ENCODE measurements at regions not wholly inside any gene's neighbourhood (a gene's known extent, or its start where the extent isn't known, plus 50 kb on each side); places are given as distances from the start of the nearest gene placed in this dataset.
A peak's percentile ranks its signal among the peaks of the same experiment; 100 is the strongest.

GRCh38 chr7:7100432-7100849 is 81.9 kb upstream of the C1GALT1 start:
- Histone ChIP-seq H3K9me3 (ENCODE audit: control insufficient read depth in 1 of 2, low read length in 2 of 2) (no peaks in the 10 kb centered on the region), H3K4me1 (ENCODE audit: control insufficient read depth in 1 of 2, insufficient read depth in 2 of 2, low read length in 2 of 2) (peaks cover 4 to 8% of the 10 kb centered on the region in 2 donors), H3K27me3 (ENCODE audit: control insufficient read depth in 1 of 2, insufficient read depth in 2 of 2, low read length in 2 of 2) (no peaks in the 10 kb centered on the region), H3K27ac (ENCODE audit: low read depth, low read length) (no peak overlapping the region), H3K36me3 (ENCODE audit: control insufficient read depth in 1 of 2, insufficient read depth in 2 of 2, low read length in 2 of 2) (no peaks in the 10 kb centered on the region), H3K4me3 (ENCODE audit: low read depth in 1 of 2, low read length in 2 of 2) (no peak overlapping the region), H3K9ac (ENCODE audit: low read depth in 1 of 2, low read length in 2 of 2) (no peak overlapping the region)

GRCh38 chr7:7102906-7103305 is 79.4 kb upstream of the C1GALT1 start:
- peak overlapping the region in 1 of 2 donors; percentile 31 for H3K9ac ChIP-seq (ENCODE audit: low read depth in 1 of 2, low read length in 2 of 2)
- H3K4me3 ChIP-seq (ENCODE audit: low read depth in 1 of 2, low read length in 2 of 2): peak overlapping the region in 1 of 2 donors; percentile 6

GRCh38 chr7:7103343-7104313 is 78.7 kb upstream of the C1GALT1 start:
- peak overlapping the region in 1 of 2 donors; percentile 31 for H3K9ac ChIP-seq (ENCODE audit: low read depth in 1 of 2, low read length in 2 of 2)
- H3K36me3 ChIP-seq (ENCODE audit: control insufficient read depth in 1 of 2, insufficient read depth in 2 of 2, low read length in 2 of 2): no peaks in the 10 kb centered on the region
- peak overlapping the region in 1 of 2 donors; percentile 6 for H3K4me3 ChIP-seq (ENCODE audit: low read depth in 1 of 2, low read length in 2 of 2)
- peaks cover 4 to 6% of the 10 kb centered on the region in 2 donors for H3K4me1 ChIP-seq (ENCODE audit: control insufficient read depth in 1 of 2, insufficient read depth in 2 of 2, low read length in 2 of 2)
- no peaks in the 10 kb centered on the region for H3K27me3 ChIP-seq (ENCODE audit: control insufficient read depth in 1 of 2, insufficient read depth in 2 of 2, low read length in 2 of 2)
- H3K9me3 ChIP-seq (ENCODE audit: control insufficient read depth in 1 of 2, low read length in 2 of 2): no peaks in the 10 kb centered on the region
- no peak overlapping the region for H3K27ac ChIP-seq (ENCODE audit: low read depth, low read length)

More at GRCh38 chr7:7102906-7103305, 79.4 kb upstream of the C1GALT1 start:
- no peaks in the 10 kb centered on the region for H3K27me3 ChIP-seq (ENCODE audit: control insufficient read depth in 1 of 2, insufficient read depth in 2 of 2, low read length in 2 of 2)
- H3K27ac ChIP-seq (ENCODE audit: low read depth, low read length): no peak overlapping the region
- no peaks in the 10 kb centered on the region for H3K9me3 ChIP-seq (ENCODE audit: control insufficient read depth in 1 of 2, low read length in 2 of 2)
- peaks cover 4 to 8% of the 10 kb centered on the region in 2 donors for H3K4me1 ChIP-seq (ENCODE audit: control insufficient read depth in 1 of 2, insufficient read depth in 2 of 2, low read length in 2 of 2)
- H3K36me3 ChIP-seq (ENCODE audit: control insufficient read depth in 1 of 2, insufficient read depth in 2 of 2, low read length in 2 of 2): no peaks in the 10 kb centered on the region

GRCh38 chr7:7104314-7104698 is 78.0 kb upstream of the C1GALT1 start:
- Histone ChIP-seq H3K4me3 (ENCODE audit: low read depth in 1 of 2, low read length in 2 of 2) (no peak overlapping the region), H3K4me1 (ENCODE audit: control insufficient read depth in 1 of 2, insufficient read depth in 2 of 2, low read length in 2 of 2) (peaks cover 2 to 4% of the 10 kb centered on the region in 2 donors), H3K27ac (ENCODE audit: low read depth, low read length) (no peak overlapping the region)

GRCh38 chr7:7104971-7105370 is 77.4 kb upstream of the C1GALT1 start:
- peaks cover 0 to 4% of the 10 kb centered on the region in 2 donors for H3K4me1 ChIP-seq (ENCODE audit: control insufficient read depth in 1 of 2, insufficient read depth in 2 of 2, low read length in 2 of 2)
- H3K36me3 ChIP-seq (ENCODE audit: control insufficient read depth in 1 of 2, insufficient read depth in 2 of 2, low read length in 2 of 2): no peaks in the 10 kb centered on the region
- H3K27ac ChIP-seq (ENCODE audit: low read depth, low read length): no peak overlapping the region
- H3K9me3 ChIP-seq (ENCODE audit: control insufficient read depth in 1 of 2, low read length in 2 of 2): peaks cover 0 to 8% of the 10 kb centered on the region in 2 donors
- no peaks in the 10 kb centered on the region for H3K27me3 ChIP-seq (ENCODE audit: control insufficient read depth in 1 of 2, insufficient read depth in 2 of 2, low read length in 2 of 2)
- no peak overlapping the region for H3K9ac ChIP-seq (ENCODE audit: low read depth in 1 of 2, low read length in 2 of 2)
- no peak overlapping the region for H3K4me3 ChIP-seq (ENCODE audit: low read depth in 1 of 2, low read length in 2 of 2)

More at GRCh38 chr7:7104314-7104698, 78.0 kb upstream of the C1GALT1 start:
- Histone ChIP-seq H3K9ac (ENCODE audit: low read depth in 1 of 2, low read length in 2 of 2) (no peak overlapping the region), H3K9me3 (ENCODE audit: control insufficient read depth in 1 of 2, low read length in 2 of 2) (peaks cover 0 to 7% of the 10 kb centered on the region in 2 donors), H3K27me3 (ENCODE audit: control insufficient read depth in 1 of 2, insufficient read depth in 2 of 2, low read length in 2 of 2) (no peaks in the 10 kb centered on the region), H3K36me3 (ENCODE audit: control insufficient read depth in 1 of 2, insufficient read depth in 2 of 2, low read length in 2 of 2) (no peaks in the 10 kb centered on the region)

- peaks cover 0 to 8% of the 10 kb centered on the region in 2 donors for H3K9me3 ChIP-seq (ENCODE audit: control insufficient read depth in 1 of 2, low read length in 2 of 2)
- H3K27ac ChIP-seq (ENCODE audit: low read depth, low read length): no peak overlapping the region
- H3K9ac ChIP-seq (ENCODE audit: low read depth in 1 of 2, low read length in 2 of 2): no peak overlapping the region
- no peaks in the 10 kb centered on the region for H3K36me3 ChIP-seq (ENCODE audit: control insufficient read depth in 1 of 2, insufficient read depth in 2 of 2, low read length in 2 of 2)
- H3K4me3 ChIP-seq (ENCODE audit: low read depth in 1 of 2, low read length in 2 of 2): no peak overlapping the region
- H3K27me3 ChIP-seq (ENCODE audit: control insufficient read depth in 1 of 2, insufficient read depth in 2 of 2, low read length in 2 of 2): no peaks in the 10 kb centered on the region
- H3K4me1 ChIP-seq (ENCODE audit: control insufficient read depth in 1 of 2, insufficient read depth in 2 of 2, low read length in 2 of 2): peaks cover 0 to 4% of the 10 kb centered on the region in 2 donors
Measured at GRCh38 chr7:7105800-7106582, 76.4 kb upstream of the C1GALT1 start.

- no peak overlapping the region for H3K9ac ChIP-seq (ENCODE audit: low read depth in 1 of 2, low read length in 2 of 2)
- no peak overlapping the region for H3K27ac ChIP-seq (ENCODE audit: low read depth, low read length)
- H3K36me3 ChIP-seq (ENCODE audit: control insufficient read depth in 1 of 2, insufficient read depth in 2 of 2, low read length in 2 of 2): no peaks in the 10 kb centered on the region
- no peaks in the 10 kb centered on the region for H3K4me1 ChIP-seq (ENCODE audit: control insufficient read depth in 1 of 2, insufficient read depth in 2 of 2, low read length in 2 of 2)
- H3K9me3 ChIP-seq (ENCODE audit: control insufficient read depth in 1 of 2, low read length in 2 of 2): peaks cover 0 to 8% of the 10 kb centered on the region in 2 donors
- no peak overlapping the region for H3K4me3 ChIP-seq (ENCODE audit: low read depth in 1 of 2, low read length in 2 of 2)
- no peaks in the 10 kb centered on the region for H3K27me3 ChIP-seq (ENCODE audit: control insufficient read depth in 1 of 2, insufficient read depth in 2 of 2, low read length in 2 of 2)
Measured at GRCh38 chr7:7108931-7109330, 73.4 kb upstream of the C1GALT1 start.

GRCh38 chr7:7109934-7110333 is 72.4 kb upstream of the C1GALT1 start:
- no peaks in the 10 kb centered on the region for H3K36me3 ChIP-seq (ENCODE audit: control insufficient read depth in 1 of 2, insufficient read depth in 2 of 2, low read length in 2 of 2)
- H3K27ac ChIP-seq (ENCODE audit: low read depth, low read length): no peak overlapping the region
- H3K4me3 ChIP-seq (ENCODE audit: low read depth in 1 of 2, low read length in 2 of 2): no peak overlapping the region
- peaks cover 0 to 8% of the 10 kb centered on the region in 2 donors for H3K9me3 ChIP-seq (ENCODE audit: control insufficient read depth in 1 of 2, low read length in 2 of 2)
- H3K9ac ChIP-seq (ENCODE audit: low read depth in 1 of 2, low read length in 2 of 2): no peak overlapping the region
- peaks cover 0 to 7% of the 10 kb centered on the region in 2 donors for H3K4me1 ChIP-seq (ENCODE audit: control insufficient read depth in 1 of 2, insufficient read depth in 2 of 2, low read length in 2 of 2)
- H3K27me3 ChIP-seq (ENCODE audit: control insufficient read depth in 1 of 2, insufficient read depth in 2 of 2, low read length in 2 of 2): no peaks in the 10 kb centered on the region

- Histone ChIP-seq H3K36me3 (ENCODE audit: control insufficient read depth in 1 of 2, insufficient read depth in 2 of 2, low read length in 2 of 2) (no peaks in the 10 kb centered on the region), H3K27ac (ENCODE audit: low read depth, low read length) (no peak overlapping the region), H3K4me3 (ENCODE audit: low read depth in 1 of 2, low read length in 2 of 2) (no peak overlapping the region), H3K4me1 (ENCODE audit: control insufficient read depth in 1 of 2, insufficient read depth in 2 of 2, low read length in 2 of 2) (peaks cover 0 to 10% of the 10 kb centered on the region in 2 donors), H3K9ac (ENCODE audit: low read depth in 1 of 2, low read length in 2 of 2) (no peak overlapping the region), H3K9me3 (ENCODE audit: control insufficient read depth in 1 of 2, low read length in 2 of 2) (peaks cover 0 to 8% of the 10 kb centered on the region in 2 donors), H3K27me3 (ENCODE audit: control insufficient read depth in 1 of 2, insufficient read depth in 2 of 2, low read length in 2 of 2) (no peaks in the 10 kb centered on the region)
Measured at GRCh38 chr7:7110706-7111105, 71.6 kb upstream of the C1GALT1 start.

GRCh38 chr7:7112868-7113267 is 69.5 kb upstream of the C1GALT1 start:
- H3K9me3 ChIP-seq (ENCODE audit: control insufficient read depth in 1 of 2, low read length in 2 of 2): peaks cover 0 to 8% of the 10 kb centered on the region in 2 donors
- H3K27me3 ChIP-seq (ENCODE audit: control insufficient read depth in 1 of 2, insufficient read depth in 2 of 2, low read length in 2 of 2): no peaks in the 10 kb centered on the region
- H3K36me3 ChIP-seq (ENCODE audit: control insufficient read depth in 1 of 2, insufficient read depth in 2 of 2, low read length in 2 of 2): no peaks in the 10 kb centered on the region
- H3K4me3 ChIP-seq (ENCODE audit: low read depth in 1 of 2, low read length in 2 of 2): no peak overlapping the region
- no peak overlapping the region for H3K27ac ChIP-seq (ENCODE audit: low read depth, low read length)
- peaks cover 0 to 10% of the 10 kb centered on the region in 2 donors for H3K4me1 ChIP-seq (ENCODE audit: control insufficient read depth in 1 of 2, insufficient read depth in 2 of 2, low read length in 2 of 2)
- H3K9ac ChIP-seq (ENCODE audit: low read depth in 1 of 2, low read length in 2 of 2): no peak overlapping the region
